Left ventricle myocardium inferior (tissue), 1 donor: ENCODE measurements at regions not wholly inside any gene's neighbourhood (a gene's known extent, or its start where the extent isn't known, plus 50 kb on each side); places are given as distances from the start of the nearest gene placed in this dataset.

Experiments
- DNase-seq: peaks from one replicate; pipeline ENCODE4 v3.0.0-alpha.2; 2020
- H3K27ac ChIP-seq: fragments of 200-600 bp; replicated peaks from 2 replicates; pipeline ENCODE4 v1.8.0; 2021
- H3K27me3 ChIP-seq: fragments of 200-600 bp; 2 replicates; pipeline ENCODE4 v1.8.0; 2021; ENCODE audit warnings: low read depth
- H3K36me3 ChIP-seq: fragments of 200-600 bp; 2 replicates; pipeline ENCODE4 v1.8.0; 2021
- H3K4me1 ChIP-seq: fragments of 200-600 bp; 2 replicates; pipeline ENCODE4 v1.8.0; 2021
- H3K4me3 ChIP-seq: fragments of 200-600 bp; 2 replicates; pipeline ENCODE4 v1.8.0; 2021; ENCODE audit warnings: mild to moderate bottlenecking, moderate library complexity
- H3K9me3 ChIP-seq: fragments of 200-600 bp; replicated peaks from 2 replicates; pipeline ENCODE4 v1.8.0; 2021
- CTCF ChIP-seq: fragments of 200-600 bp; IDR thresholded peaks from 2 replicates; pipeline ENCODE4 v1.8.0; 2021; ENCODE audit warnings: antibody characterized with exemption, mild to moderate bottlenecking, borderline replicate concordance
- intact Hi-C: fragments of 100-400 bp; cut with micrococcal nuclease; formaldehyde crosslinking; loops from one replicate; pipeline ENCODE4 v1.11.0; 2022
- donor health status: DM: no; HTN: yes; CAD: no; lungs with severe emphysema.

GRCh38 chr14:25904446-25904845 is 693.4 kb downstream of the NOVA1 start:
- intact Hi-C loops: no loop called here
- H3K4me1 ChIP-seq: no peaks in the 10 kb centered on the region
- no peaks in the 10 kb centered on the region for H3K36me3 ChIP-seq
- no peaks in the 10 kb centered on the region for H3K27me3 ChIP-seq
- H3K27ac ChIP-seq: no peak overlapping the region
- no peak overlapping the region for H3K4me3 ChIP-seq
- no peaks in the 10 kb centered on the region for H3K9me3 ChIP-seq
- DNase-seq: no peak
- TF ChIP-seq CTCF: no peak

GRCh38 chr14:25899197-25899596 is 698.6 kb downstream of the NOVA1 start:
- no peaks in the 10 kb centered on the region for H3K27me3 ChIP-seq
- H3K4me1 ChIP-seq: no peaks in the 10 kb centered on the region
- no peaks in the 10 kb centered on the region for H3K36me3 ChIP-seq
- intact Hi-C loops: no loop called here
- TF ChIP-seq CTCF: no peak
- no peaks in the 10 kb centered on the region for H3K9me3 ChIP-seq
- DNase-seq: no peak
- no peak overlapping the region for H3K4me3 ChIP-seq
- H3K27ac ChIP-seq: no peak overlapping the region

GRCh38 chr14:25896777-25897176 is 701.1 kb downstream of the NOVA1 start:
- H3K36me3 ChIP-seq: no peaks in the 10 kb centered on the region
- no peaks in the 10 kb centered on the region for H3K4me1 ChIP-seq
- H3K27me3 ChIP-seq: no peaks in the 10 kb centered on the region
- no peak for TF ChIP-seq CTCF
- no peak for DNase-seq
- H3K4me3 ChIP-seq: no peak overlapping the region
- intact Hi-C loops: no loop called here
- no peak overlapping the region for H3K27ac ChIP-seq
- H3K9me3 ChIP-seq: no peaks in the 10 kb centered on the region

- intact Hi-C loops: no loop called here
- Histone ChIP-seq H3K27ac (no peak overlapping the region), H3K36me3 (no peaks in the 10 kb centered on the region), H3K27me3 (no peaks in the 10 kb centered on the region), H3K4me3 (no peak overlapping the region), H3K4me1 (no peaks in the 10 kb centered on the region), H3K9me3 (no peaks in the 10 kb centered on the region)
- no peak for DNase-seq
- no peak for TF ChIP-seq CTCF
Observed at GRCh38 chr14:25895740-25896139, 702.1 kb downstream of the NOVA1 start.

- Histone ChIP-seq H3K4me1 (no peaks in the 10 kb centered on the region), H3K4me3 (no peak overlapping the region), H3K9me3 (no peaks in the 10 kb centered on the region), H3K27me3 (no peaks in the 10 kb centered on the region), H3K27ac (no peak overlapping the region), H3K36me3 (no peaks in the 10 kb centered on the region)
- no peak for DNase-seq
- intact Hi-C loops: no loop called here
- no peak for TF ChIP-seq CTCF
Observed at GRCh38 chr14:25887251-25887878, 710.5 kb downstream of the NOVA1 start.

GRCh38 chr14:25884657-25885056 is 713.2 kb downstream of the NOVA1 start:
- Histone ChIP-seq H3K4me3 (no peak overlapping the region), H3K27me3 (no peaks in the 10 kb centered on the region), H3K9me3 (no peaks in the 10 kb centered on the region), H3K4me1 (no peaks in the 10 kb centered on the region), H3K27ac (no peak overlapping the region), H3K36me3 (no peaks in the 10 kb centered on the region)
- intact Hi-C loops: no loop called here
- TF ChIP-seq CTCF: no peak
- DNase-seq: no peak
